ENCODE measurements at regions not wholly inside any gene's neighbourhood (a gene's known extent, or its start where the extent isn't known, plus 50 kb on each side); places are given as distances from the start of the nearest gene placed in this dataset.

DNA sequence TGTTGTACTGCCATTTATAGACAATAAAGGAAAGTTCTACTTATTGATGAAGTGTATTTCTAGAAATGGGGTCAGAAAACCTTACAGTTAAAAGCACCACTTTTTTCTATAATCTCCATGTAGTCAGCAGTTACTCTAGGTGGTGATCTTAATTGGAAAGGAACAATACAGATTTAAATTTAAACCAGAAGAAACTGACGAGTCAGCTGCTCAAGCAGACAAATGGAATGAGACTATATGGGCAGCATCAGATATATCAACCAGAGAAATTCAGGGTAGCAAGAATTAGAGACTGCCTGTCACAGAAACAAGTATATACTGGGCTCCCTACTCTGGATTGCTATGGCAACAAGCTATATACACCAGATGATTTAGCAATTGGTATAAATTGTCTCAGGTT is 99.6 kb upstream of the SCG2 start:
- Mint-ChIP-seq H3K4me1 (ENCODE audit: low read depth) (peaks cover 10% of the 10 kb centered on the region), H3K27ac (no peak overlapping the region), H3K36me3 (no peaks in the 10 kb centered on the region), H3K9me3 (no peaks in the 10 kb centered on the region), H3K27me3 (peaks cover 7% of the 10 kb centered on the region), H3K4me3 (no peak overlapping the region)
- intact Hi-C loops (cut with micrococcal nuclease): no loop called here
- DNase-seq: no peak
- ChIA-PET POLR2A (no interaction called here), CTCF (no interaction called here)

DNA sequence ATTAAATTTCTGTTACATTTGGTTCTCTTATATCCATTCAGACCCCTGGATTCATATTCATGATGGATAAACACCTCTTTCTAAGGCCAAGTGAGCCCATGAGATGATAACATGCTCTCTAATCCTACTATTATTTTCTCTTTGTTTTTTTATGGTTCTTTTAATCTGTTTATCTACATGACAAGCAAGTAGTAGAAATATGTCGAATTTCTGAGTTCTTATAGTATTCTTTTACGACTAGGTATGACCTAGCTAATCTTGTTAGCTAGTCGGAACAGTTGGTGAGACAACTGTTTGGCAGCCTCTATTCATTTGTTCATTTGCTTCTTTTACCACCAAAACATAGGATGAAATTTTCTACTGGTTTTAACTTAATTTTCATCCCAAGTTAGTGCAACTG is 98.1 kb upstream of the SCG2 start:
- H3K27me3 Mint-ChIP-seq: peaks cover 8% of the 10 kb centered on the region
- no peak for DNase-seq
- no peaks in the 10 kb centered on the region for H3K9me3 Mint-ChIP-seq
- peaks cover 10% of the 10 kb centered on the region for H3K4me1 Mint-ChIP-seq (ENCODE audit: low read depth)
- H3K4me3 Mint-ChIP-seq: no peak overlapping the region
- CTCF ChIA-PET: no interaction called here
- POLR2A ChIA-PET: no interaction called here
- intact Hi-C loops (cut with micrococcal nuclease): no loop called here
- H3K27ac Mint-ChIP-seq: no peak overlapping the region
- H3K36me3 Mint-ChIP-seq: no peaks in the 10 kb centered on the region

DNA sequence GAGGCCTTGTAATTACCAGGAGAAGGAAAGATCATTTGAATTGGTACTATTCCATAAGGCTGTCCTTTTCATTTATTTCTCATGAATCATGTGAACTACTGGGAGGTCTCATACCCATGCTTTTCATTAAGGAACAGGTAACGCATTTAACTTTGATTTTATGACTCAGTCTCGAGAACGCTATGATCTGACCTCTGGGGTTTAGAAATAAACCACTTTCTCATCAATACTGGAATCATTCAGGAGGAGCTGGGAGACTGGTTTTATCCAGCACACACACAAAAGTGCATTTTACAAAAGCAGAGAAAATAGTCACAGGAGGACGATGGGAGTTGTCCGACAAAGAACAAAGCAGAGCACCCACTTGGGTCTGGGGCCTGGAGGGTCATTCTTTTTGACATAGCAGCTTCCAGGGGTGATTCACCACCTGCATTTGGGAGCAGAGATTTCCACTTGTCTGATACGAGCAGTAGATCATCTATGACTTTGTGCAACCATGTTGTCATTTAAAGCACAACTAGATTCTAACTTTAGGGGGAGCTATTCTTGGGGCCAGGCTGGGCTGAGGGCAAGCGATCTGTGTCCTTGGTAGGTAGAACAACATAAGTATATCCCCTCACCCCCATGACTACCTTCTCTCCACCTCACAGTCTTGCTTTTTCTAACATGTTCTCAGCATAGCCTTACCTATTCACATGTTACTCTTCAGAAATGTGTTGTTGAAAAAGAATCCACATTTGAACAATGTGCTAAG is 95.9 kb upstream of the SCG2 start:
- no peak overlapping the region for H3K4me3 Mint-ChIP-seq
- no peak for DNase-seq
- H3K4me1 Mint-ChIP-seq (ENCODE audit: low read depth): peaks cover 10% of the 10 kb centered on the region
- ChIA-PET CTCF (interaction anchor here (0.6 kb wide), 1 partner anchor 140 kb away, joined by 3 read pairs; no protein-coding TSS in a partner anchor), POLR2A (no interaction called here)
- intact Hi-C loops (cut with micrococcal nuclease): loop anchor here (5.0 kb wide), 3 partner anchors 239 to 339 kb away; partner anchors contain the start of genes MRPL44 and SERPINE2
- H3K9me3 Mint-ChIP-seq: no peaks in the 10 kb centered on the region
- no peak overlapping the region for H3K27ac Mint-ChIP-seq
- no peaks in the 10 kb centered on the region for H3K36me3 Mint-ChIP-seq
- peaks cover 1% of the 10 kb centered on the region for H3K27me3 Mint-ChIP-seq

DNA sequence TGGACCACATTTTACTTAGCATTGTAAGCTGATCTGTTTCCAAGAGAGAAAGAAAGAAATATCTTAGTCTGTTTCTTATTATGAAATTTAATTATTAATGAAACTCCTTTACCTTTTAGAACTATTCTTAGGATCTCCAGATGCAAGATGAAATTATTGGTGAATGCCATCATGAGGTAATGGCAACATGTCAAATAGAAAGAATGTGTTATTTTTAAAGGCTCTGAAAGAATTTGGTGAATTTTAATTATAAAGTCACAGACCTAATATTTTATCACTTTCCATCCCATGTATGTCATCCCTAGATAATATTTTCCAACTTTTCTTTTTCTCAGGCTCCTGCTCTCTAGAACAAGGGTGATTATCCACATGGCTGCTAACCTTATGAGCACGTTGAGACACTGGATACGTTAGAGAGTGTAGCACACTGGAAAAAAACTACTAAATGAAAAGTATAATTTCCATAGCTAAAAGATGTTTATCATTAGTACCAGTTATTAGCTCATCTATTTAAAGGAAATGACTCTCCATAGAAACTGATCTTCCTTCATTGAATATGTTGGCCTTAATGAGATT is 95.2 kb upstream of the SCG2 start:
- intact Hi-C loops (cut with micrococcal nuclease): loop anchor here (5.0 kb wide), 3 partner anchors 240 to 340 kb away; partner anchors contain the start of genes MRPL44 and SERPINE2
- Mint-ChIP-seq H3K27me3 (peaks cover 1% of the 10 kb centered on the region), H3K4me1 (ENCODE audit: low read depth) (peaks cover 10% of the 10 kb centered on the region), H3K36me3 (no peaks in the 10 kb centered on the region), H3K4me3 (no peak overlapping the region), H3K27ac (no peak overlapping the region), H3K9me3 (no peaks in the 10 kb centered on the region)
- DNase-seq: no peak
- CTCF ChIA-PET: no interaction called here
- POLR2A ChIA-PET: no interaction called here

DNA sequence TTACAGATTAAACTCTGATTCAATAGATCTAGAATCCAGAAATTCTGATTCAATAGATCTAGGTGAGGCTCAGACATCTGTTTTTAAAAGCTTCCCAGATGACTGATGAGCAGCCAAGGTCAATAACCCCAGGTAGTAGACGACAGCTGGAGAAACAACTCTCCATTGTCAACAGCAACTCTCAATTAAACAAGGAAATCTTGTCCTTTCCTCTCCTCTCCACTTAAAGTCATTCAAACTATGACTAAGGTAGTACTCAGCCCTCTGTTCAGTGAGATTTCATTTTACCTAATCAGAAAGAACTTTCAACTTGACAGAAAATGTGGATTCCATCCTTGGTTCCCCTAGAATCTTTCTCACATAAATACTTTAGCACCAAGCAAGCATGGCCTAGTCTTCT is 94.6 kb upstream of the SCG2 start:
- Mint-ChIP-seq H3K27me3 (peaks cover 2% of the 10 kb centered on the region), H3K36me3 (no peaks in the 10 kb centered on the region), H3K4me3 (no peak overlapping the region), H3K4me1 (ENCODE audit: low read depth) (peaks cover 10% of the 10 kb centered on the region), H3K9me3 (no peaks in the 10 kb centered on the region), H3K27ac (no peak overlapping the region)
- intact Hi-C loops (cut with micrococcal nuclease): loop anchor here (5.0 kb wide), 3 partner anchors 241 to 341 kb away; partner anchors contain the start of genes MRPL44 and SERPINE2
- no peak for DNase-seq
- CTCF ChIA-PET: no interaction called here
- POLR2A ChIA-PET: no interaction called here

DNA sequence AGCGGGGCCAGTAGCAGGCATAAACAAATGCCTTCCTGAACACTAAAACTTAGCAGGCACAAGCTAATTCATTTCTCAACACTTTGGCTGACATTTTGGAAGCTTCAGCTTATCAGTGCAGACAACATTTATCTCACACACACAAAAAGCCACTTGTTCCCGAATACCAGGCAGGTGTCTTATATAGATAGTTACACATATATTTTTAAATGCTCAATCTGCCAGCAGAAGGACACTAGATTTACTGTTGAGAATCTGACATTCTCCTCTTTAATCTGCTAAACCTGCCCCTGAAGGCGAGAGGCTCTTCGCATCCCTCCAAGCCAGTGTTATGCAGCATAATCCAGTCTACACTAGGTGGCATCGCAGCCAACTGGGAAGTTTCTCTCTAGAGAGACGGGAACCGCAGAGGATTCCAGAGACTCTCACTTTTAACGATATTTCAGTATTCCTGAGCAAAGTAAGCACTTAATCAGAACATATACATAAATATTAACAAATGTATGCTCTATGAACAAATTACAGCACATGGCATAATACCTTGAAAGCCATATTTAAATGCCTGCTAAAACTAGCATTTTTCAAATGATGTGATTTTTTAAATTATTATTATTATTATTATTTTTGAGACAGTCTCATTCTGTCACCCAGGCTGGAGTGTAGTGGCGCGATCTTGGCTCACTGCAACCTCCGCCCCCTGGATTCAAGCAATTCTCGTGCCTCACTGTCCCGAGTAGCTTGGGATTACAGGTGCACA is 90.2 kb upstream of the SCG2 start:
- Mint-ChIP-seq H3K36me3 (no peaks in the 10 kb centered on the region), H3K4me1 (ENCODE audit: low read depth) (no peaks in the 10 kb centered on the region), H3K27ac (no peak overlapping the region), H3K27me3 (peaks cover 10% of the 10 kb centered on the region), H3K4me3 (no peak overlapping the region), H3K9me3 (no peaks in the 10 kb centered on the region)
- DNase-seq: peak; percentile 12
- intact Hi-C loops (cut with micrococcal nuclease): no loop called here
- POLR2A ChIA-PET: no interaction called here
- CTCF ChIA-PET: no interaction called here

DNA sequence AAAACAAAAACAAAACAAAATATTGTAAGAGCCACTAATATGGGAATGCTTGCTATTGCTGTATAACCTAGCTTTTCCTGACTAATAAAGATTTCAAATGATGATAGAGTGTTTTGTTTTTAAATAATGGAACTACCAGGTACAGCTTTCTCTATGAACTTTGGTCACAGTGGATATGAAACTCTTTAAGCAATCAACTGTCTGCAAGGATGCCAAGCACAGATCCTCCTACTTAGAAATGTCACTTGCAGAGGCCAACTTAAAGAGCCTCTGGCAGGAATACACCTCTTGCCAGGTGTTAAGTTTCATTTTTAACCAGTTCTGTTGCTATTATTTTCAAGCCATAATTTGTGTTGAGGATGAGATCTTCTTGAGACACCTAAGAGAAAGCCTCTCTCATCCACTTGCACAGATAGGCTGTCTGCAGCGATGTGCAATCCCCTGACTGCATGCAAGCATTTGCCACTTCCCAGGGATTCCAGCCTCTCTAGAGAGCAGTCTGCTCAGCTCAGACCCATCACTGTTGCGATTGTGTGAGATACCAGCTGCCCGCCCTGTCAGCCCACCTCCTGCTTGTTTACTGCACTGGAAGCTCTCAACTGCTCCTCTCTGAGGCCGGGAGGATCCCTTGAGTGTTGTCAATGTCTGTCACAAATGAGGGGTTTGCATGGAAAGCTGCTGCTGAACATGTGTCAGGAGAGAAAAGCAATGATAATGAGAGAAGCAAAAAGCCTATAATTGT is 86.1 kb upstream of the SCG2 start:
- intact Hi-C loops (cut with micrococcal nuclease): no loop called here
- no peak overlapping the region for H3K4me3 Mint-ChIP-seq
- CTCF ChIA-PET: no interaction called here
- H3K36me3 Mint-ChIP-seq: no peaks in the 10 kb centered on the region
- DNase-seq: no peak
- H3K4me1 Mint-ChIP-seq (ENCODE audit: low read depth): no peaks in the 10 kb centered on the region
- POLR2A ChIA-PET: no interaction called here
- H3K27ac Mint-ChIP-seq: no peak overlapping the region
- peaks cover 9% of the 10 kb centered on the region for H3K27me3 Mint-ChIP-seq
- H3K9me3 Mint-ChIP-seq: no peaks in the 10 kb centered on the region

DNA sequence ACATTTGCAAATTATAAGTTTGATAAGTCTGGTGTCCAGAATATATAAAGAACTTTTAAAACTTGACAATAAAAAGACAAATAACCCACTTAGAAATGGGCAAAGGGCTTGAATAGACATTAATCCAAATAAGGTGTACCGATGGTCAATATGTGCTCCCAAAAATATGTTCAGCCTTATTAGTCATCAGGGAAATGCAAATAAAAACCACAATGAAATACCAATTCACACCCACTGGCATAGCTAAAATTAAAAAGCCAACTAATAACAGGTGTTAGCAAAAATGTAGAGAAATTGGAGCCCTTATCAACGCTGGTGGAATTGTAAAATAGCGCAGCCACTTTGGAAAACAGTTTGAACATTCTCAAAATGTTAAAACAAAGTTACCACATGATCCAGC is 79.0 kb upstream of the SCG2 start:
- Mint-ChIP-seq H3K4me1 (ENCODE audit: low read depth) (no peaks in the 10 kb centered on the region), H3K27me3 (no peaks in the 10 kb centered on the region), H3K27ac (no peak overlapping the region), H3K36me3 (no peaks in the 10 kb centered on the region), H3K9me3 (no peaks in the 10 kb centered on the region), H3K4me3 (no peak overlapping the region)
- DNase-seq: no peak
- POLR2A ChIA-PET: no interaction called here
- intact Hi-C loops (cut with micrococcal nuclease): no loop called here
- CTCF ChIA-PET: no interaction called here

DNA sequence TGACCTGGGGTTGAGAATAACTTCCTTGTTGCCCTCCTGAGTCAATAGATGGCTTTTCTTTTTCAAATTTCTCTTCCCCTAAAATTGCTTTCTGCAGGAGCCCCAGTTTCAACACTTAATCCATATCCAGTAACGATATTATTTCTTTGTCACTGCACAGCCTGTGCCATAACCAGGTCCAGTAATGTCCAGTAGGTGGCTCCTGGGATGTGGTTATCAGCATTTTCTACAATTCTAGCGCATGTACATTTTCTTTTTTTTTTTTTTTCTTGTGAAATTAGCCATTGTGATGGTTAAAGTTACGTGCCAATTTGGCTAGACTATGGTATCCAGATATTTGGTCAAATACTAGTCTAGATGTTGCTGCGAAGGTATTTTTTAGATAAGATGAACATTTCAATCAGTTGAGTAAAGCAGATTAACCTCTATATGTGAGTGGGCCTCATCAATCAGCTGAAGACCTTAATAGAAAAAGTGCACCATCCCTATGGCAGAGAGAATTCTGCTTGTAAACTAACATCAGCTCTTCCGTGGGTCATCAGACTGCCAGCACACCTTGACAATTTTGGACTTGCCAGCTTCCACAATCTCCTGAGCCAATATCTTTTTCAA is 72.9 kb upstream of the SCG2 start:
- H3K9me3 Mint-ChIP-seq: no peaks in the 10 kb centered on the region
- POLR2A ChIA-PET: no interaction called here
- H3K4me1 Mint-ChIP-seq (ENCODE audit: low read depth): no peaks in the 10 kb centered on the region
- peaks cover 1% of the 10 kb centered on the region for H3K27me3 Mint-ChIP-seq
- DNase-seq: no peak
- no peak overlapping the region for H3K27ac Mint-ChIP-seq
- H3K36me3 Mint-ChIP-seq: no peaks in the 10 kb centered on the region
- no peak overlapping the region for H3K4me3 Mint-ChIP-seq
- intact Hi-C loops (cut with micrococcal nuclease): no loop called here
- CTCF ChIA-PET: no interaction called here

DNA sequence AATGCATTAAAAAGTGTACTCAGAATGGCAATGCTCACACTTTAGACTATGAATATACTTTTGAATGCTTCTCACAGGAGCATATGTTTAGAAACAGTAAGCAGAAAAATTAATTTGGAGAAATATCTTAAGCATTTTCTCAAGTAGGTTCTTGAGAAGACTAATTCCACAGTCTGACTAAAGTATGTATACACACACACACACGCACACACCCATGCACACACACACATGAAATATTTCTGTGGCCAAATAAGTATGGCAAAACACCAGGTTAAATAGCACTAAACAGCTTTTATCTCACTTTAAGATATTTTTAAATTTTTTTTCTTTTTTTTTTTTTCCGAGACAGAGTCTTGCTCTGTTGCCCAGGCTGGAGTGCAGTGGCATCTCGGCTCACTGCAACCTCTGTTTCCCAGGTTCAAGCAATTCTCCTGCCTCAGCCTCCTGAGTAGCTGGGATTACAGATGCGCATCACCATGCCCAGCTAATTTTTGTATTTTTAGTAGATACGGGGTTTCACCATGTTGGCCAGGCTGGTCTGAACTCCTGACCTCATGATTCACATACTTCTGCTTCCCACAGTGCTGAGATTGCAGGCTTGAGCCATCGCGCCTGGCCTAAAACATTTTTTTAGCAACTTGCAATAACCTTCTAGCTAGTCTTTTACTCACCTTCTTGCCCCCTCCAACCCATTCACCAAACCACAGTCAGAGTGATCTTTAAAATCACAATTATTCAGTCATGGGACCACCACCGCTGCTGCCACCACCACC is 67.5 kb upstream of the SCG2 start:
- CTCF ChIA-PET: no interaction called here
- POLR2A ChIA-PET: no interaction called here
- Mint-ChIP-seq H3K36me3 (no peaks in the 10 kb centered on the region), H3K9me3 (no peaks in the 10 kb centered on the region), H3K27me3 (peaks cover 1% of the 10 kb centered on the region), H3K4me3 (no peak overlapping the region), H3K27ac (no peak overlapping the region), H3K4me1 (ENCODE audit: low read depth) (no peaks in the 10 kb centered on the region)
- intact Hi-C loops (cut with micrococcal nuclease): no loop called here
- DNase-seq: no peak

DNA sequence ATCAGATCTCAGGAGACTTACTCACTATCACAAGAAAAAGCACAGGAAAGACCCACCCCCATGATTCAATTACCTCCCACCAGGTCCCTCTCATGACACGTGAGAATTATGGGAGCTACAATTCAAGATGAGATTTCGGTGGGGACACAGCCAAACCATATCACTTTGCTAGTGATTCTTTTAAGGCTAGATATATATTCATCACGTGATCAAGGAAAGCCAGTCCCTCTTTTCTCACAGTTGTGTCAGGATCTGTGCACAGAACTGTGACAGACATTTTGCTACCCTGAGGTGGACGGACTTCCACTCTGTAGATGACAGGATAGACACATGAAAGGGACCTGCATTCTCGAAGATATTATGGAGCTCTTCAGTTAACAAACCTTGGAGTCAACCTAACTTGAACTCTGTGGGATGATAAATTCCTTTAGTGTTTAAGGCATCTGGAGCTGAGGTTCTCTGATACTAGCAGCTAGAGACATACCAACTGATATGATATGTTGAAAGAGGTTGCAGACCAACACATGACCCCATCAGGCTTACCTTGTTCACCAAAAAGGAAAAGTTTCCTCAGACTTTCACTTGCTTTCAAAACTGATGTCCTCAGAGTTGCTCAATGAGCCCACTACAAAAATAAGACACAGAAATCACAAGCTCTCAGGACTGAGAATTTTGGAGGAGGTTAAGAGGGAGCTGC is 66.3 kb upstream of the SCG2 start:
- intact Hi-C loops (cut with micrococcal nuclease): no loop called here
- CTCF ChIA-PET: no interaction called here
- Mint-ChIP-seq H3K27ac (no peak overlapping the region), H3K4me1 (ENCODE audit: low read depth) (no peaks in the 10 kb centered on the region), H3K9me3 (no peaks in the 10 kb centered on the region), H3K27me3 (peaks cover 1% of the 10 kb centered on the region), H3K4me3 (no peak overlapping the region), H3K36me3 (no peaks in the 10 kb centered on the region)
- POLR2A ChIA-PET: no interaction called here
- no peak for DNase-seq

Measured in activated CD4-positive, alpha-beta memory T cell treated with anti-CD3 and anti-CD28 coated beads for 36 hours (primary cell).